ENCODE measurements at regions not wholly inside any gene's neighbourhood (a gene's known extent, or its start where the extent isn't known, plus 50 kb on each side); places are given as distances from the start of the nearest gene placed in this dataset.

DNA sequence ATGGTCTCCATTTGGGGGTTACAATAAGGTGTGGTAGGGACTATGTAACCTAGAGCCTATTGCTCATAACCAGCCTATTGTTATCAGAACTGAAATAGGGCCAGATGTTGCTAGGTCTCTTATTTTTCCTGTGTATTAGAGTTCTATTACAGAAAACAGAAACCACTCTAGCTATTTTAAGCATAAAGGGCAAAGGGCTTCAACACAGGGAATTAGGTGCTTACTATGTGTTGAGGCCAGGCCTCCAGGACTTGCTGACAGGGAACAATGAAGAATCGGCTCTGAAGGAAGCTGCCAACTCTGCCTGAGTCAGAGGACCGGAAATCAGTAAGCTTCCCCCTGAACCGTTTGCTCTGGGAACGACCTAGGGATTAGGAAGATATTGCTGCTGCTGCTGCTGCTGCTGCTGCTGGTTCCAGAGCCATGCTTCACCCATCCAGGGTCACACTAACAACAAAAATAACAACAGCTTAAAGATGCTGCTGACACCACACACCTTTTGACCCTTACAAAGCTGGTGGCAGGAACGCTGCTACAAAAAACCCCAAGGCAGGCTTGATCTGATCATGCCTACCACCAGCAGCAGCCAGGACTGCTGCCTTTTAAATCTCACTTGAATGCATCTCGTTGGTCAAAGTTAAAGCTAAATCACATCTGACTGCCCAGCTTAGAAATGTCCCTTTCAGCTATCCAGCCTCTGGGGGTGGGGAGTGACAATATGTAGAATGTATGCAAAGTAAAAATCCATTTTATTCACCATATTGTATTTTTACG lies 276.9 kb upstream of the IL12A start:
- TF ChIP-seq CTCF (IDR thresholded peaks at IDR 0.05) (no peak), POLR2A (IDR thresholded peaks at IDR 0.05) (no peak)
